T-helper 1 cell (primary cell): ENCODE measurements at regions not wholly inside any gene's neighbourhood (a gene's known extent, or its start where the extent isn't known, plus 50 kb on each side); places are given as distances from the start of the nearest gene placed in this dataset.

ENCODE experiments used
- DNase-seq, 5 donors: peaks; one replicate each; pipeline ENCODE4 v3.0.0-alpha.2; 2012 to 2020

- DNase-seq: no peak
Measured at GRCh38 chr16:64892835-64893785, 228.8 kb downstream of the CDH11 start.

- DNase-seq: no peak
Measured at GRCh38 chr16:64889446-64889845, 232.4 kb downstream of the CDH11 start.

GRCh38 chr16:64887651-64888050 lies 234.2 kb downstream of the CDH11 start:
- DNase-seq: no peak

- DNase-seq: no peak
Measured at GRCh38 chr16:64882078-64882784, 239.6 kb downstream of the CDH11 start.

GRCh38 chr16:64880994-64881393 lies 240.9 kb downstream of the CDH11 start:
- DNase-seq: no peak

GRCh38 chr16:64880006-64880405 lies 241.9 kb downstream of the CDH11 start:
- DNase-seq: no peak

- no peak for DNase-seq
Measured at GRCh38 chr16:64878940-64879339, 242.9 kb downstream of the CDH11 start.

- no peak for DNase-seq
Measured at GRCh38 chr16:64872101-64872500, 249.8 kb downstream of the CDH11 start.

GRCh38 chr16:64870859-64871258 lies 251.0 kb downstream of the CDH11 start:
- DNase-seq: no peak

GRCh38 chr16:64869781-64870180 lies 252.1 kb downstream of the CDH11 start:
- DNase-seq: no peak

GRCh38 chr16:64866021-64866420 lies 255.8 kb downstream of the CDH11 start:
- DNase-seq: no peak

GRCh38 chr16:64865069-64865696 lies 256.7 kb downstream of the CDH11 start:
- no peak for DNase-seq

GRCh38 chr16:64864232-64864809 lies 257.5 kb downstream of the CDH11 start:
- DNase-seq: no peak

GRCh38 chr16:64858076-64858475 lies 263.8 kb downstream of the CDH11 start:
- DNase-seq: no peak

- no peak for DNase-seq
Measured at GRCh38 chr16:64857411-64857810, 264.5 kb downstream of the CDH11 start.

- DNase-seq: no peak
Measured at GRCh38 chr16:64853551-64853950, 268.3 kb downstream of the CDH11 start.

GRCh38 chr16:64846966-64847365 lies 274.9 kb downstream of the CDH11 start:
- no peak for DNase-seq

- DNase-seq: no peak
Measured at GRCh38 chr16:64845071-64845470, 276.8 kb downstream of the CDH11 start.

- DNase-seq: no peak
Measured at GRCh38 chr16:64841482-64841881, 280.4 kb downstream of the CDH11 start.

- no peak for DNase-seq
Measured at GRCh38 chr16:64841071-64841470, 280.8 kb downstream of the CDH11 start.

GRCh38 chr16:64830653-64831052 lies 291.2 kb downstream of the CDH11 start:
- no peak for DNase-seq

GRCh38 chr16:64829678-64830077 lies 292.2 kb downstream of the CDH11 start:
- DNase-seq: no peak

- DNase-seq: no peak
Measured at GRCh38 chr16:64826374-64826773, 295.5 kb downstream of the CDH11 start.
